Inflammatory macrophage treated with lipopolysaccharide for 4 hours (primary cell): ENCODE measurements at regions not wholly inside any gene's neighbourhood (a gene's known extent, or its start where the extent isn't known, plus 50 kb on each side); places are given as distances from the start of the nearest gene placed in this dataset.

ENCODE experiments used
- DNase-seq: peaks from one replicate; pipeline ENCODE4 v3.0.0-alpha.2; 2020

GRCh38 chr2:128452536-128453530 is 134.2 kb upstream of the HS6ST1 start:
- DNase-seq = no peak

GRCh38 chr2:128454980-128455720 is 136.5 kb upstream of the HS6ST1 start:
- DNase-seq = no peak

GRCh38 chr2:128455721-128456050 is 137.0 kb upstream of the HS6ST1 start:
- no peak for DNase-seq

GRCh38 chr2:128456281-128456680 is 137.6 kb upstream of the HS6ST1 start:
- no peak for DNase-seq

GRCh38 chr2:128457006-128457604 is 138.4 kb upstream of the HS6ST1 start:
- DNase-seq = no peak

- no peak for DNase-seq
These were observed 139.0 kb upstream of the HS6ST1 start for GRCh38 chr2:128457716-128458115.

GRCh38 chr2:128458505-128458904 is 139.8 kb upstream of the HS6ST1 start:
- DNase-seq = peak; percentile 74

GRCh38 chr2:128464456-128464855 is 145.8 kb upstream of the HS6ST1 start:
- DNase-seq = no peak

- DNase-seq = no peak
These were observed 146.8 kb upstream of the HS6ST1 start for GRCh38 chr2:128465246-128466170.

GRCh38 chr2:128466376-128466775 is 147.7 kb upstream of the HS6ST1 start:
- DNase-seq = no peak

GRCh38 chr2:128466776-128467175 is 148.1 kb upstream of the HS6ST1 start:
- no peak for DNase-seq

- DNase-seq = no peak
These were observed 148.8 kb upstream of the HS6ST1 start for GRCh38 chr2:128467321-128467969.

GRCh38 chr2:128468186-128468920 is 149.7 kb upstream of the HS6ST1 start:
- no peak for DNase-seq

- no peak for DNase-seq
These were observed 150.5 kb upstream of the HS6ST1 start for GRCh38 chr2:128469203-128469602.

- no peak for DNase-seq
These were observed 151.2 kb upstream of the HS6ST1 start for GRCh38 chr2:128469875-128470274.

GRCh38 chr2:128472789-128473174 is 154.1 kb upstream of the HS6ST1 start:
- peak; percentile 5 for DNase-seq

- DNase-seq = peak; percentile 51
These were observed 154.7 kb upstream of the HS6ST1 start for GRCh38 chr2:128473175-128474035.

- no peak for DNase-seq
These were observed 155.6 kb upstream of the HS6ST1 start for GRCh38 chr2:128474036-128474955.

GRCh38 chr2:128474962-128475361 is 156.3 kb upstream of the HS6ST1 start:
- DNase-seq = no peak
